SH-SY5Y (cell line): ENCODE measurements at regions not wholly inside any gene's neighbourhood (a gene's known extent, or its start where the extent isn't known, plus 50 kb on each side); places are given as distances from the start of the nearest gene placed in this dataset.

Experiments
- GATA2 ChIP-seq: IDR thresholded peaks from 2 replicates; pipeline ENCODE4 v1.6.1; 2011; ENCODE audit warnings: mild to moderate bottlenecking, low read depth, low read length
- GATA3 ChIP-seq: IDR thresholded peaks from 2 replicates; pipeline ENCODE4 v1.6.1; 2011; ENCODE audit warnings: low read depth, mild to moderate bottlenecking, low read length, moderate library complexity

DNA sequence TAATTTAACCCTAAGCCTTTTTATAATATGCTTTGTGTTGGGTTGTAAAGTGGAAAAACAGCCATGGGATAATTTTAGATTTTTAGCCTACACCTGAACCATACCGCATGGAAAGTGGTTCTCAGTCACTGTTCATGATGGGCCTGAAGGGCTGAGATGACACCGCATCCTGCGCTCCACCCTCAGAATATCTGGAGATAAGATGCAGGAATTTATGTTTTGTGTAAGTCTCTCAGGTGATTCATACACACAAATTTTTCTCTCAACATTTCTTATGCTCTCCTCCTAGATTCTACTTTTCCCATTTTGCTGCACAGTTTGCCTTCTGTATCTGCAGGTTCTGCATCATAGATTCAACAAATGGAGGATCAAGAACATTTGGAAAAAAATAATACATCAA, 191.3 kb upstream of the PHACTR1 start:
- TF ChIP-seq GATA2 (no peak), GATA3 (no peak)
